Breast epithelium (tissue), 4 donors: ENCODE measurements at regions not wholly inside any gene's neighbourhood (a gene's known extent, or its start where the extent isn't known, plus 50 kb on each side); places are given as distances from the start of the nearest gene placed in this dataset.
"Not testable (repeated sequence)": the region's sequence is repeated elsewhere in the genome, so short reads cannot be mapped to it uniquely, and the experiment has no call there.

ENCODE experiments used
- DNase-seq, 2 donors: peaks; one replicate each; pipeline ENCODE4 v3.0.0-alpha.2; 2019; ENCODE audit warnings: low spot score in 2 of 2
- H3K27ac ChIP-seq, 2 donors: fragments of 200-600 bp; sonication (generic) in 1 of 2; one replicate each; pipeline ENCODE4 v1.5.1; 2016 to 2019; ENCODE audit warnings: mild to moderate bottlenecking in 1 of 2
- H3K27me3 ChIP-seq, 2 donors: fragments of 200-600 bp; sonication (generic) in 1 of 2; one replicate each; pipeline versions ENCODE4 v1.5.1 to v1.6.0; 2017 to 2019; ENCODE audit warnings: control low read depth in 1 of 2, mild to moderate bottlenecking in 1 of 2
- H3K36me3 ChIP-seq: fragments of 200-600 bp; one replicate; pipeline ENCODE4 v1.5.1; 2019
- H3K4me1 ChIP-seq, 2 donors: fragments of 200-600 bp; sonication (generic); one replicate each; pipeline ENCODE4 v1.5.1; 2016 to 2019; ENCODE audit warnings: control low read depth in 1 of 2
- H3K4me3 ChIP-seq, 3 donors: fragments of 200-600 bp; sonication (generic); 1 replicate in 2 of 3; 2 replicates in 1 of 3; pipeline ENCODE4 v1.5.1; 2016 to 2019; ENCODE audit warnings: mild to moderate bottlenecking in 3 of 3, moderate library complexity in 2 of 3
- H3K9me3 ChIP-seq, 2 donors: fragments of 200-600 bp; sonication (generic) in 1 of 2; one replicate each; pipeline ENCODE4 v1.5.1; 2016 to 2019; ENCODE audit warnings: control low read depth in 1 of 2
- POLR2A ChIP-seq: fragments of 450-650 bp; IDR thresholded peaks from one replicate; pipeline ENCODE4 v1.6.1; 2016; ENCODE audit warnings: antibody characterized with exemption, mild to moderate bottlenecking, moderate library complexity
- POLR2AphosphoS5 ChIP-seq, 3 donors: sonication (generic); formaldehyde crosslinking; IDR thresholded peaks; one replicate each; pipeline ENCODE4 v1.6.1; 2017; ENCODE audit warnings: antibody characterized with exemption in 3 of 3
- intact Hi-C: fragments of 100-400 bp; cut with DNase I; formaldehyde crosslinking; loops from one replicate; pipeline ENCODE4 v1.15.1; 2023; ENCODE audit warnings: low total_unique reads
- TF ChIP-seq, protein P1 (sequence below), 3 donors: fragments of 450-650 bp; IDR thresholded peaks; one replicate each; pipeline ENCODE4 v1.5.1; 2016 to 2017; ENCODE audit warnings: antibody characterized with exemption in 3 of 3, mild to moderate bottlenecking in 3 of 3, moderate library complexity in 3 of 3

DNA sequence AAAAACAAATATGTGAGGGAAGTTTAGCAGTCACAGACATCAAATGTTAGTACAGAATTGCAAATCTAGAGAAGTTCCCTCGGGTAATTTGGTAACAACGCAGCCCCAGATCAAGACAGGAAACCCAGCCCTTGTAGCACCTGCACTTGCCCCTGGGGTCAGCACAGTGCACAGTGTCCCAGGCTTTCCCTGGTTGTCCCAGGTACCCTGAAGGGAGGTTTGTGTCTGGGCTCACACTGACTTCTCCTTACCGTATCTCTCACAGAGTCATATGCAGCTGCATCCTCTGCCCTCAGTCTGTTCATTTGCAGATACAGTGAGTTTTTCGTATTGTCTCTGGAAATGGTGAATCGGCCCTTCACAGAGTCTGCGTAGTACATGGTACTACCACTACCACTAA lies 528.9 kb downstream of the TMEM121 start:
- DNase-seq = no peak
- Histone ChIP-seq H3K27ac (no peak overlapping the region), H3K36me3 (no peaks in the 10 kb centered on the region), H3K9me3 (no peaks in the 10 kb centered on the region), H3K27me3 (no peaks in the 10 kb centered on the region), H3K4me3 (no peak overlapping the region), H3K4me1 (no peaks in the 10 kb centered on the region)
- intact Hi-C loops = no loop called here
- TF ChIP-seq POLR2AphosphoS5 (IDR thresholded peaks at IDR 0.05) (no peak), POLR2A (no peak)
- TF ChIP-seq, protein P1, sequence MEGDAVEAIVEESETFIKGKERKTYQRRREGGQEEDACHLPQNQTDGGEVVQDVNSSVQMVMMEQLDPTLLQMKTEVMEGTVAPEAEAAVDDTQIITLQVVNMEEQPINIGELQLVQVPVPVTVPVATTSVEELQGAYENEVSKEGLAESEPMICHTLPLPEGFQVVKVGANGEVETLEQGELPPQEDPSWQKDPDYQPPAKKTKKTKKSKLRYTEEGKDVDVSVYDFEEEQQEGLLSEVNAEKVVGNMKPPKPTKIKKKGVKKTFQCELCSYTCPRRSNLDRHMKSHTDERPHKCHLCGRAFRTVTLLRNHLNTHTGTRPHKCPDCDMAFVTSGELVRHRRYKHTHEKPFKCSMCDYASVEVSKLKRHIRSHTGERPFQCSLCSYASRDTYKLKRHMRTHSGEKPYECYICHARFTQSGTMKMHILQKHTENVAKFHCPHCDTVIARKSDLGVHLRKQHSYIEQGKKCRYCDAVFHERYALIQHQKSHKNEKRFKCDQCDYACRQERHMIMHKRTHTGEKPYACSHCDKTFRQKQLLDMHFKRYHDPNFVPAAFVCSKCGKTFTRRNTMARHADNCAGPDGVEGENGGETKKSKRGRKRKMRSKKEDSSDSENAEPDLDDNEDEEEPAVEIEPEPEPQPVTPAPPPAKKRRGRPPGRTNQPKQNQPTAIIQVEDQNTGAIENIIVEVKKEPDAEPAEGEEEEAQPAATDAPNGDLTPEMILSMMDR (IDR thresholded peaks at IDR 0.05) = no peak

DNA sequence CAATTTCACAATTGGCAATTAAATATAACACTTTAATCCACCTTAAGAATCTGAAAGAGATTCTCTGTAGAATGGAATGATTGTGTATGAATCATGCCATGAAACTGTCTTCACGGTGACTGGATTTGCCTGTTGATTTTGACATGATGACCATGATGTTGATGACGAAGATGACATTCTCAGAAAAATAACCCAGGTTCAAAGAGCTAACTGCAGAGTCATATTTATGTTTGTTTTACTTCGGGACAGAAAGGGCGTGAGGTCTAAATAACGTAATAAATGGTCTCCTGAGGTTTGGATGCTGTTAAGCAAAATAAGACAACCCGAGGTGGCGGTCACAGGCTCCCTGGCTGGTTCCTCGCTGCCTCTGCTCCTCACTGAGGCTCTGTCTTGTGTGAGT lies 532.0 kb downstream of the TMEM121 start:
- Histone ChIP-seq H3K27ac (no peak overlapping the region), H3K27me3 (peaks cover 0 to 1% of the 10 kb centered on the region in 2 donors), H3K4me1 (no peaks in the 10 kb centered on the region), H3K36me3 (no peaks in the 10 kb centered on the region), H3K9me3 (no peaks in the 10 kb centered on the region), H3K4me3 (no peak overlapping the region)
- intact Hi-C loops = no loop called here
- DNase-seq = no peak
- no peak for TF ChIP-seq POLR2A
- TF ChIP-seq, protein P1 (IDR thresholded peaks at IDR 0.05) = no peak
- TF ChIP-seq POLR2AphosphoS5 (IDR thresholded peaks at IDR 0.05) = no peak

DNA sequence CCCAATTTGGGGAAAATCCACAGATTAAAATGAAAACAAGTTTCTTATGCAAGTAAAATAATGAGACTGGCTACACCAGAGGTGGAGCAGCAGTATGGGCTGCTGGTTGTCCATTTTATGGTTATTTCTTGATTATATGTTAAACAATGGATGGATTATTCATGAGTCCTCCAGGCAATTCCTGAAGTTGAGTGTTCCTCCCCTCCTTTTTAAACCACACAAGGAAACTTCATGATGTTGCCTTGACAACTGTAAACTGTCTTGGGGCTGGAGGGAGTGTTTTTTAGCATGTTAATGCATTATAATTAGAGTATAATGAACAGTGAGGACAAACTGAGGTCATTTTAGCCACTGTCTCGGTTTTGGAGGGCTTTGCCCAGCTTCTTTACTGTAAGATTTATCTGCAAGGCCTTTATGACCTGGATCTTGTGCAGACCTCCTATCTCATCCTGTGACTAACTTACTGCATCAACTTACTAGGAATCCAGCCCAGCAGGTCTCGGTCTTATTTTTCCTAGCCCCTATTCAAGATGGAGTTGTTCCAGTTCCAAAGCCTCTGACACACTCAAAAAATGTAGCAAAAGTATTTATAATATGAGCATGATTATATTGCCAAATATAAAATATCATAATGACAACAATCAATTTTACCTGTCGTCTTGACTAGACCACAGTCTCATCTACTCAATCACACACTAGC lies 534.0 kb downstream of the TMEM121 start:
- Histone ChIP-seq H3K4me1 (no peaks in the 10 kb centered on the region), H3K9me3 (no peaks in the 10 kb centered on the region), H3K27ac (no peak overlapping the region), H3K36me3 (no peaks in the 10 kb centered on the region), H3K27me3 (peaks cover 0 to 9% of the 10 kb centered on the region in 2 donors), H3K4me3 (no peak overlapping the region)
- intact Hi-C loops = no loop called here
- no peak for DNase-seq
- TF ChIP-seq POLR2A (no peak), POLR2AphosphoS5 (IDR thresholded peaks at IDR 0.05) (no peak)
- TF ChIP-seq, protein P1 (IDR thresholded peaks at IDR 0.05) = no peak

DNA sequence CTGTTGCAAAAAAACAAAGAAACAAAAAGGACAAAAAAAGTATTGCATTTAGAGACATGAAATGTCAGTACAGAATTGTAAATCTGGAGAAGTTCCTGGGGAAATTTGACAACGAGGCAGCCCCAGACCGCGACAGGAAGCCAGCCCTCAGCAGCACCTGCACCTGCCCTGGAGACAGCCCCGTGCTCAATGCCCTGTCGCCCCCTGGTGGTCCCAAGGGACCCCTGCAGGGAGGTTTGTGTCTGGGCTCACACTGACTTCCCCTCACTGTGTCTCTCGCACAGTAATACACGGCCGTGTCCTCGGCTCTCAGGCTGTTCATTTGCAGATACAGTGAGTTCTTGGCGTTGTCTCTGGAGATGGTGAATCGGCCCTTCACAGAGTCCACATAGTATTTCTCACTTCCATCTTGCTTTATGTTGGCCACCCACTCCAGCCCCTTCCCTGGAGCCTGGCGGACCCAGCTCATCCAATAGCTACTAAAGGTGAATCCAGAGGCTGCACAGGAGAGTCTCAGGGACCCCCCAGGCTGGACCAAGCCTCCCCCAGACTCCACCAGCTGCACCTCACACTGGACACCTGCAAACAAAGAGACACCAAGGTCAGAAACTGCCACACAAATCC lies 535.6 kb downstream of the TMEM121 start:
- intact Hi-C loops, H3K27me3 ChIP-seq, H3K27ac ChIP-seq, H3K4me1 ChIP-seq, H3K36me3 ChIP-seq, H3K9me3 ChIP-seq, DNase-seq, H3K4me3 ChIP-seq: not testable (repeated sequence)

DNA sequence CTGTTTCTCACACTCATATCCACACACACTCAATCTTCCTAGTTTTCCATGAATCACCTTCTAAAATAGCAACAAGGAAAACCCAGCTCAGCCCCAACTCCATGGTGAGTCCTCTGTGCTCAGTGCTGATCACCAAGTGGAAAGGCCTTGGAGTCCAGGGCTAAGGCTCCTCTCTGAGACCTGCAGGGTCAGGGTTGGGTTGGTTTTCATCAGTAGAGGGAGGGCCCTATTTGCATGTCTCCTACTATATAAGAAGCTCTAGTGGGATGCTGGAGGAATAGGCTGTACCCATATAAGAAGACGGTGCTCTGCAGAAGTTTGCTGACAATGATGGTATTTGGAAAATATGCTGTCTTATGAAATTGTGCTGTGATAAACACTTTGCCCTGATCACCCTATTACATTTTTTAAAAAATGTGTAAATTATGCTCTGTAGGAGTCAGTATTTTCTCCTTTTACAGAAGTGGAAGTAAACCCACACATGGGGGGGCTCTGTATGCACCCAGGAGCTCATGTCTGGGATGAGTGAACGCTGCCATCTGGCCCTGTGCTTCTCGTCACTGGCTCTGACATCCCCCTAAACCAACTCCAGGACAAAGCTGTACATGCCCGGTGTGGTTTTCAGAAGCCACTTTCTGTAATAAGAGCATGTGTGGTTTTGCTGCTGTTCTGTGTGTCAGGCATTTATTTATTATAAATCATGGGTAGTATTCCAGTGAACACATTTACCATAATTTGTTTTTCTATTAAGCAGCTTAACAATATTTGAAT lies 536.3 kb downstream of the TMEM121 start:
- H3K9me3 ChIP-seq = no peaks in the 10 kb centered on the region
- no peak overlapping the region for H3K4me3 ChIP-seq
- H3K27me3 ChIP-seq = peaks cover 0 to 9% of the 10 kb centered on the region in 2 donors
- H3K4me1 ChIP-seq = no peaks in the 10 kb centered on the region
- H3K36me3 ChIP-seq = no peaks in the 10 kb centered on the region
- TF ChIP-seq POLR2A (no peak), POLR2AphosphoS5 (IDR thresholded peaks at IDR 0.05) (no peak)
- no peak for DNase-seq
- no peak overlapping the region for H3K27ac ChIP-seq
- intact Hi-C loops = no loop called here

DNA sequence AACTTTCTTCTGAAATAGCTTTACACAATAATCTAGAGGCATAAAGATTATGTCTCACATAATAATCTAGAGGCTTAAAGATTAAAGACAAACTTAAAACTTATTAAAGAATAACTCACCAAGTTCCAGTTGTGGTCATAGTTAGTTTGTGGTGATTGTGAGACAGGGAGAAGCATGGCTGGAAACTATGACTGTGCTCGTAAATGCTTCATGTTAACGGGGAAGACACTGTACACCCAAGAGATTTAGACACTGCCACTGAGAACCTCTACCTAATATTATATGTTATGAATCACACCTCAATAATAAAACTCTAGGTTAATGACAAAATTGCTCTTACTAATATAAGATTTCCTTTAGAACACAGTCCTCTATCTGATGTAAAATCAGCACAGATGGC lies 541.6 kb downstream of the TMEM121 start:
- no peaks in the 10 kb centered on the region for H3K4me1 ChIP-seq
- TF ChIP-seq, protein P1 (IDR thresholded peaks at IDR 0.05) = no peak
- no peak for TF ChIP-seq POLR2AphosphoS5 (IDR thresholded peaks at IDR 0.05)
- no peak for TF ChIP-seq POLR2A
- intact Hi-C loops = no loop called here
- no peaks in the 10 kb centered on the region for H3K9me3 ChIP-seq
- H3K4me3 ChIP-seq = no peak overlapping the region
- no peaks in the 10 kb centered on the region for H3K36me3 ChIP-seq
- DNase-seq = no peak
- peaks cover 0 to 9% of the 10 kb centered on the region in 2 donors for H3K27me3 ChIP-seq
- H3K27ac ChIP-seq = no peak overlapping the region
